ENCODE measurements at regions not wholly inside any gene's neighbourhood (a gene's known extent, or its start where the extent isn't known, plus 50 kb on each side); places are given as distances from the start of the nearest gene placed in this dataset.
"Not testable (repeated sequence)": the region's sequence is repeated elsewhere in the genome, so short reads cannot be mapped to it uniquely, and the experiment has no call there.

DNA sequence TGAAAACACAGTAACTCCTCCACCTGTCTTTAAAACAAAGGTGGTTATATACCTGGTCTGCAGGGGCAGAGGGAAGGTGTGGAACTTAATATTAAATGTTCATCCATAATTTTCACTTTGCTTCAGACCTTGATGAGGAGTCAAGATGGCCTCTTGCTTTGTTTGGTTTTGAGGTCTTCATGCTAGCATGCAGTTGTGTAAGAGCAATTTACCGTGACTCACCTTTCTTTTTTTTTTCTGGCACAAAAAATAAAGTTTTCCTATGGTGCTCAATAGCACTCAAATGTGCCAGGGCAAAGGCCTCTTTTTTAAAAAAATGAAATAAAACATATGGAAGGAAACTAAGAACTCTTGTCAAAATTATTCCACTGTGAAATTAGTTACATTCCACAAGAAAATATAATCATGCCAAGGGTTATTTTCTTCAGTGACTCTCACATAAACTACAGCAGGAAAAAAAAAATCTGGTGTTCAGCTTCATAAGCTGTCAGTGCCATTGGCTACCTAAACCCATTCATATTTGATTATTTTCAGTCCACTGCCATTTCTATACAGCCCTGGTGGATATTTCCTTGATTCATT is 128.2 kb downstream of the SLC7A11 start:
- in situ Hi-C loops (cut with MboI; ENCODE audit: low sequenced_read_pairs): no loop called here

GRCh38 chr4:138112890-138113289 is 129.3 kb downstream of the SLC7A11 start:
- in situ Hi-C loops (cut with MboI; ENCODE audit: low sequenced_read_pairs): not testable (repeated sequence)

- in situ Hi-C loops (cut with MboI; ENCODE audit: low sequenced_read_pairs): no loop called here
Measured at GRCh38 chr4:138112389-138112788, 129.8 kb downstream of the SLC7A11 start.

GRCh38 chr4:138111462-138112000 is 130.6 kb downstream of the SLC7A11 start:
- in situ Hi-C loops (cut with MboI; ENCODE audit: low sequenced_read_pairs): no loop called here

GRCh38 chr4:138110815-138111214 is 131.3 kb downstream of the SLC7A11 start:
- in situ Hi-C loops (cut with MboI; ENCODE audit: low sequenced_read_pairs): no loop called here

GRCh38 chr4:138107023-138107422 is 135.1 kb downstream of the SLC7A11 start:
- in situ Hi-C loops (cut with MboI; ENCODE audit: low sequenced_read_pairs): no loop called here

DNA sequence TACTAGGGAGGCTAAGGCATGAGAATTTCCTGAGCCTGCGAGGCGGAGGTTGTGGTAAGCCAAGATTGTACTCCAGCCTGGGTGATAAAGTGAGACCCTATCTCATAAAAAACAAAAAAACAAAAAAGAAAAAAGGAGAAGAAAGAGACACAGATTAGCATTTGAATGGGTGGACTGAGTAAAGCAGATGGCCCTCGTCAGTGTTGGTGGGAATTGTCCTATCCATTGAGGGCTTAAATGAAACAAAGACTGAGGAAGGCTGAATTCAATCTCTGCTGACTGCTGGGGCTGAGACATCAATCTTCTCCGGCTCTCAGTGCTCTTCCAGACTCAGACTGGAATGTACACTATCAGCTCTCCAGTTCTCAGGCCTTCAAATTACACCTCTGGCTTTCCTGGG is 136.8 kb downstream of the SLC7A11 start:
- in situ Hi-C loops (cut with MboI; ENCODE audit: low sequenced_read_pairs): no loop called here

DNA sequence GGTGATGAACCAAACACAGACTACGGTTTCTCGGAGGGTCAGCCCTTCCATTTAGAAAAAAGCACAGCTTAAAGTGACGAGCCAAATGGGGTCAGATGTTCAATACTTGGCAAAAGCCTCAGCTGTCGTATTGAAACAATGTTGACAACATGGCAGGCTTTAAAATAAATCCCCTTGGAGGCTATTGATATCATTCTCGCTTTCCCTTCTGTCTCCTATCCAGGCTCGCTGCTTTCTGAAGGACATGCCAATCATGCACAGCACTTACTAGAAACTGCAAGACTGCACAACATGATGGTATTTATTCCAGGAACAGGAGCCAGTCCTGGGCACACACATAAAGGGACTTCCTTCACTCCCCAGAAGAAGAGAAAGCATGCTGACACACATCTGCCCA is 137.9 kb downstream of the SLC7A11 start:
- in situ Hi-C loops (cut with MboI; ENCODE audit: low sequenced_read_pairs): no loop called here

DNA sequence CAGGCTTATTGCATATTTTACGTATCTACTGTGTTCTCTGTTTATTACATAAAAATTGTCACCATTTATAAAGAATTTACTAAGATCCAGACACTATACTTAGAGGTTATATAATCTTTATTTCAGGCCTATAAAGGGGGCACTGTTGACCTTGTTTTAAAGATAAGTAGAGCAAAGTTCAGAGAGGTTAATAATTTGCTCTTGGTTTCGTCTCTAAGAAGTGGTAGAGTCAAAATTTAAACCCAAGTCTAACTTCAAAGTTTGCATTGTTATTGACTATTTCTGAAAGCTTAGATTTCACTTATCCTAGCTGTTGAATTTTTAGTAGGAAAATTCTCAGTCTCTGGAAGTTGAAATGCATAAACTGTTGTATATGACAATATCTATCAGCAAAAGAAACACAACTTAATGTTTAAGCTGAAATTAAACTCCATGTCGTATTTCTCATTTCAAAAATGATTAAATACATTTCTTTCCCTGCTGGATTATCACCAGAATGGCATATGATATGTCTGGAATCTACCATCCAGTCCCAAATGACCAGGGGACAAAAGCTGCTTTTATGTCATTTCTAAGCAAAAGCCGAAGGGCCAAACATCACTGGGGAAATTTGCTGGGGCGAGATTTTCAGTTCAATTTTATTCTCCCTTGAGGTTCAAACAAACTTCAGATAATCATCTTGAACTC is 138.4 kb downstream of the SLC7A11 start:
- in situ Hi-C loops (cut with MboI; ENCODE audit: low sequenced_read_pairs): no loop called here

DNA sequence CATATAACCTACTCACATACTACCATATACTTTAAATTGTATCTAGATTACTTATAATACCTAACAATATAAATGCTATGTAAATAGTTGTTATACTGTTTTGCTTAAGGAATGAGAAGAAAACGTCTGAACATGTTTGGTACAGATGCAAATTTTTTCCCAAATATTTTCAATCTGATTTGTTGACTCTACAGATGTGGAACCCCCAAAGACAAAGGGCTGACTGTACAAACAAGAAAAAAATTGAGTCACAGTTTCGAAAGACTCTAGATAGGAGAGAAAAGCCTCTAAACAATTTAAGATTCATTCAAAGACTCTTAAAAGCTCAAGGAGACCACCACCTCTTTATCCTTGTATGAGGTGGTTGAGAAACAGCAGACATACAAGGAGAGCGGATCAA is 142.8 kb downstream of the SLC7A11 start:
- in situ Hi-C loops (cut with MboI; ENCODE audit: low sequenced_read_pairs): no loop called here

GRCh38 chr4:138097912-138098600 is 144.1 kb downstream of the SLC7A11 start:
- in situ Hi-C loops (cut with MboI; ENCODE audit: low sequenced_read_pairs): no loop called here

DNA sequence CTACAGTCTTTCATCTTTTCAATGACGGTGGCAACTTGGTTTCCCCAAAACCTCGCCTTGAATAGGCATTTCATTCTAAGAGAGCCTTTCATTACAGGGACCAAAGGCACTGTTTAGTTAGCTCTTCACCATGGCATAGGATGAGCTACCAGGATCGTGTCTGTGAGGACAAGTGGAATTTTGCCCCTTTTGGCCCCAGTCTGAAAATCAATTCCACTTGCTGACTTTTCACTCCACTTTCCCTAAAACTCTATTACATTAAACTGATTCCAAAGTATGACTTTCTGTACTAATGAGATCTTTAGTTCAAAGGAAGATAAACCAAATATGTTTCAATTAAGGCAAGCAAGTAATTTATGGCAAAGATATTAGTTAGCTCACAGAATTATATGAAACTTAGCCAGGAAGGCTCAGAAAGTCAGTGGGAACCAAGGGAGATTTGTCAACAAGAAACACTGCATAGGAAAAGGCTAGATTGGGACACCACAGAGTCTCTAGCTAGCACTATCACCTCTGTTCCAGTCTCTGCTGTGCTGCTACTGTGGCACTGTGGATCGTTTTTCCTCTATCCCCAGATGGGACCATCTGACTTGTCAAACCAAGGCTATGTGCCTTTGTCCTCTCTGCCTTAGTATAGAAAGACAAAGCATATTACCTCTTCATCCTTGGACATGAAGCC is 145.6 kb downstream of the SLC7A11 start:
- in situ Hi-C loops (cut with MboI; ENCODE audit: low sequenced_read_pairs): no loop called here

GRCh38 chr4:138095378-138095777 is 146.8 kb downstream of the SLC7A11 start:
- in situ Hi-C loops (cut with MboI; ENCODE audit: low sequenced_read_pairs): no loop called here

DNA sequence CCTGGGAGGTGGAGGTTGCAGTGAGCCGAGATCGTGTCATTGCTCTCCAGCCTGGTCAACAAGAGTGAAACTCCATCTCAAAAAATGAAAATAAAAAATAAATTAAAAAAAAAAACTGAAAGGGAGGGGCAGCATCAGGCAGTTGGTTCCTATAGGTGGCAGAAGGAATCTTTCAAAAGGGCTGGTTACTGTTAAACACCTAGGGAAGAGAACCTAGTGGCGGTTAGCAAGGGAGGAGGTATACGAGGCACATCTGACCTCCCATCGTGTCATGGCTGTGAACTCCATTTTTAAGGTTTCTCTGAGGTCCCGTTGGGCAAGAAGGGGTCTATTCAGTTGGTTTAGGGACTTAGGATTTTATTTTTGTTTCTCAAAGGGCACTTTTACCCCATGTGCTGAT is 150.1 kb downstream of the SLC7A11 start:
- in situ Hi-C loops (cut with MboI; ENCODE audit: low sequenced_read_pairs): no loop called here

DNA sequence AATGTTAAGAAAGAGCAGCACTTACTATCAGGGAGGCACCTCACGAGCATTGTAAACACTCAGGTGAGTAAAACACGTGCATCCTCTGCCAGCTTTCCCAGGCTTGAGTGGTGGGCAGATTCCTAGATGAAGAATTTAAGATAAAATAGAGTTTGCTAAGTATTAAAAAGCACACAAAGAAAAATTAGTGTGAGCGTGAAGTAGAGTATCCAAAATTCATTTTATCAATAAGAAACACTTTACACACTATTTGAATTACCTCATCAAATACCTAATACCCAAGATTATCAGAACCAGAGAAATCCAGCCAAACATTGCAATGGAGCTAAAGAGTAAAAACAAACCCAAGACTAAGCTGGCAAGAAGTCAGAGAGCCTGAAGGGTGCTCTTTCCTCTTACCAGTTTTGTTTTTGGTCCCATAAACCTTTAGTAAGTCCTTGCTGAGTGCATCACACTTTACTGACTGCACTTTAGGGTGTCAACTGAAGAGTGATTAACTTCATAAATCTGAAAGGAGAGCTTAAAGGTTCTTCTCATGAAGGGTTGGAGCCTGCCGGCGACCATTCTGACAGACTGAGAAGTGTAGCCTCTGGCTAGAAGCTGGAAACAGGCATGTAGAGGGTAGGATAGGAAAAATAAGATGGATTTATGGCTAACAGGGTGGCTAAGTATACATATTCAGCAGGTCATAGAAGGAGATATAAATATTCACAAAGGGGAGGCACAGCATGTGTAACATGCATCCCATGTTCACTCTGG is 151.1 kb downstream of the SLC7A11 start:
- in situ Hi-C loops (cut with MboI; ENCODE audit: low sequenced_read_pairs): no loop called here

DNA sequence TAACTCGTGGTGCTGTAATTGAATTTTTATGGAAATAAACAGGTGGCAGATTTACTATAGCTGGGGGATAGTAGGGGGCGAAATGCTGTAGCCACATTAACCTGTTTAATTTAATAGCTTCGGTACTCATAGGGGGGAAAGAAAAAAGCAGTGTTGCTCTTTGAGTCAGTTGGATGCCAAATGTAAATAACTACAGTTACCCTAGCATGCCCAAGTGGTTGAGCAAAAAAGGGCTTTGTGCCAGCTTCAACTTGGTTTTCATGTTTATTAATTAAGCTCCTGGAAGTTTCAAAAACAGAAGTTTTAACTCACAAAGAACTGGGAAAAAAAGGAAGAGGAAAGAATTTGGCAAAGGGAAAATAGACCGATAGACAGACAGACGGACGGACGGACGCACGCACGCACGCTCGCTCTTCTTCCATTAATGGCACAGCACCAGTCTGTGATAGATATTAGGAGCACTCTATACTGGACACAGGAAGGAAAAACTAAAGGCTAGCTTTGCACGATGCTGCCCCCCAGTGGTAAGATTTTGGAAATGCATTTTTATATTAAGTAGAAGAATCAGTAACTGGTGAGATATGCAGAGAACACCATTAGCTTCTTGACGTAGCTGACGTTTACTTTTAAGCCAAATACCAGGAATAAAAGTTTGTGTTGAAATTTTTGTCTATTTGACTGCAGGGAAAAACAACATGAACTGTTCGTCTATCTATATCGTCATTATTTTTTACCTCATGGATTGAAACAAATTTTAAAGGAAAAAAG is 151.8 kb downstream of the SLC7A11 start:
- in situ Hi-C loops (cut with MboI; ENCODE audit: low sequenced_read_pairs): no loop called here

- in situ Hi-C loops (cut with MboI; ENCODE audit: low sequenced_read_pairs): no loop called here
Measured at GRCh38 chr4:138088449-138089208, 153.5 kb downstream of the SLC7A11 start.

DNA sequence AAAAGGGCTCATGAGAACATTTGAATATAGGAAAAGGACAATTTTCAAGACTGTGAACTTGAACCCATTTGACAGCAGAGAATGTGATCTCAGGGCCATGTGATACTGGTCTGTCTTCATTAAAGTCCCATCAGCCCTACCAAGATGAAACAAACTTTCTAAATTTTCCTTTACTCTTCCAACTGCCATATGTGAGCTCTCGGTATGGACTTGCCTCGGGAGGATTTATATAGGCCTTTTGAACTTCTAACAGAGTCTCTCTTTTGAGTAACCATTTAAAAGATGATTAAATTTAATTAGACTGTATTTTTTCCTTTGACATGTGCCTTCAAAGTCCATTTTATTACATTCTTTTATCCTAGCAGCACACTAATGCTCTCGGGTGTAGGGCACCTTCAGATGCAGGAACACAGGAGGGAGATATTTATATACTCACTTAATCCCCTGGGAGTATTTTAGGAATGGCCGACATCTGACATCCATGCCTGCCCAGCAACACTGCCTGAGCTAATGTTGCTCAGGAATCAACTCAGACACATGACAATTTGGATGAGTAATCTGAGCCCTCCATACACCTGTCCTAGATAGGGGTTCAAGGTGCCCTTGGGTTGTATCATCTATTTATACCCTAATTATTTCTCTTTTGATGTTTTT is 155.0 kb downstream of the SLC7A11 start:
- in situ Hi-C loops (cut with MboI; ENCODE audit: low sequenced_read_pairs): no loop called here

DNA sequence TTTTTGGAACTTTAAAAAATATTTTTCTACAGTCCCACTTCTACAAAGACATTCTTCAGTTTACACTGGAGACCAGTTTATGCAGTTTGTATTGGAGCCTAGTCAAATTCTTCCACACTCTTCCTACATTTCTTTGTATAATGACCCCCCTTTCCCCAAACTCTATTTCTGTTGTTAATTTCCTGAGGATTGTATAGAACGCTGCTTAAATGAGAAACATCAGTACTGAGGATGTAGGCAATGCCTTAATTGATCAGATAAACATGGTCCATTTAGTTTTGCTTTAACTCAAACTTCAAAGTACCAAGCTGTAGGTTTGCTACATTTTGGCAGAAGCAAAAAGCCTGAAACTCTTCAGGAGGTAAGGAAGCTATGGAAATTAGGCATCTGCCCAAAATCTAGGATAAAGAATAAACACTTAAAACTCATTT is 155.5 kb downstream of the SLC7A11 start:
- in situ Hi-C loops (cut with MboI; ENCODE audit: low sequenced_read_pairs): no loop called here

All from HL-60/S4 (cell line).